Hepatocyte (in vitro differentiated cells): ENCODE measurements at regions not wholly inside any gene's neighbourhood (a gene's known extent, or its start where the extent isn't known, plus 50 kb on each side); places are given as distances from the start of the nearest gene placed in this dataset.

Experiments
- DNase-seq: peaks from one replicate; pipeline ENCODE4 v3.0.0-alpha.2; 2016; ENCODE audit warnings: low spot score
- H2AFZ ChIP-seq: fragments of 200-600 bp; sonication (generic); 2 replicates; pipeline ENCODE4 v1.6.0; 2016; ENCODE audit warnings: antibody characterized with exemption, mild to moderate bottlenecking
- H3K27ac ChIP-seq: fragments of 200-600 bp; sonication (generic); 2 replicates; pipeline ENCODE4 v1.5.1; 2016; ENCODE audit warnings: mild to moderate bottlenecking
- H3K27me3 ChIP-seq: fragments of 200-600 bp; sonication (generic); 2 replicates; pipeline ENCODE4 v1.6.1; 2016
- H3K36me3 ChIP-seq: fragments of 200-600 bp; sonication (generic); replicated peaks from 2 replicates; pipeline ENCODE4 v1.5.1; 2016; ENCODE audit warnings: low read depth; ENCODE audit not compliant: insufficient read depth
- H3K4me1 ChIP-seq: fragments of 200-600 bp; sonication (generic); 2 replicates; pipeline ENCODE4 v1.5.1; 2016; ENCODE audit warnings: mild to moderate bottlenecking, moderate library complexity; ENCODE audit not compliant: insufficient read depth
- H3K4me2 ChIP-seq: fragments of 200-600 bp; sonication (generic); 2 replicates; pipeline ENCODE4 v1.6.0; 2016
- H3K4me3 ChIP-seq: fragments of 200-600 bp; sonication (generic); 2 replicates; pipeline ENCODE4 v1.5.1; 2016; ENCODE audit warnings: mild to moderate bottlenecking
- H3K79me2 ChIP-seq: fragments of 200-600 bp; sonication (generic); 2 replicates; pipeline ENCODE4 v1.6.0; 2017; ENCODE audit warnings: mild to moderate bottlenecking
- H3K9me2 ChIP-seq: fragments of 200-600 bp; sonication (generic); replicated peaks from 2 replicates; pipeline ENCODE4 v1.6.0; 2017; ENCODE audit warnings: mild to moderate bottlenecking; ENCODE audit not compliant: insufficient read depth
- H3K9me3 ChIP-seq: fragments of 200-600 bp; sonication (generic); 2 replicates; pipeline ENCODE4 v1.5.1; 2016; ENCODE audit warnings: low read depth, mild to moderate bottlenecking
- H4K20me1 ChIP-seq: fragments of 200-600 bp; sonication (generic); 2 replicates; pipeline ENCODE4 v1.6.0; 2016; ENCODE audit warnings: mild to moderate bottlenecking; ENCODE audit not compliant: insufficient read depth, poor library complexity, severe bottlenecking
- CTCF ChIP-seq: fragments of 200-600 bp; sonication (generic); IDR thresholded peaks from 2 replicates; pipeline ENCODE4 v1.5.1; 2016; ENCODE audit warnings: antibody characterized with exemption, mild to moderate bottlenecking; ENCODE audit not compliant: poor library complexity
- EZH2 ChIP-seq: fragments of 200-600 bp; sonication (generic); IDR thresholded peaks from 2 replicates; pipeline ENCODE4 v1.6.1; 2016; ENCODE audit warnings: antibody characterized with exemption, mild to moderate bottlenecking, borderline replicate concordance
- EZH2phosphoT487 ChIP-seq: fragments of 200-600 bp; sonication (generic); IDR thresholded peaks from one replicate; pipeline ENCODE4 v1.6.1; 2018; ENCODE audit warnings: antibody characterized with exemption, mild to moderate bottlenecking, low read depth, moderate library complexity; ENCODE audit not compliant: unreplicated experiment, severe bottlenecking
- WGBS: methylation state at CpG from one replicate; pipeline ENCODE4 v1.1.6; 2016; ENCODE audit warnings: low lambda C conversion rate; ENCODE audit errors: missing lambda C conversion rate; 5-methylcytosine and 5-hydroxymethylcytosine counted together

GRCh38 chr9:18390393-18390792, 83.6 kb upstream of the ADAMTSL1 start:
- peak; percentile 23 for DNase-seq
- Histone ChIP-seq H4K20me1 (no peaks in the 10 kb centered on the region), H3K27ac (no peak overlapping the region), H3K4me1 (peaks cover 3% of the 10 kb centered on the region), H3K9me2 (no peaks in the 10 kb centered on the region), H3K4me3 (no peak overlapping the region), H3K4me2 (no peak overlapping the region), H3K27me3 (no peaks in the 10 kb centered on the region), H3K36me3 (no peaks in the 10 kb centered on the region), H3K9me3 (no peaks in the 10 kb centered on the region), H2AFZ (no peak overlapping the region), H3K79me2 (no peaks in the 10 kb centered on the region)
- WGBS, result 51% methylated on average over 4 of the region's 4 CpGs
- no peak for TF ChIP-seq CTCF
- TF ChIP-seq EZH2phosphoT487, result no peak
- no peak for TF ChIP-seq EZH2

DNA sequence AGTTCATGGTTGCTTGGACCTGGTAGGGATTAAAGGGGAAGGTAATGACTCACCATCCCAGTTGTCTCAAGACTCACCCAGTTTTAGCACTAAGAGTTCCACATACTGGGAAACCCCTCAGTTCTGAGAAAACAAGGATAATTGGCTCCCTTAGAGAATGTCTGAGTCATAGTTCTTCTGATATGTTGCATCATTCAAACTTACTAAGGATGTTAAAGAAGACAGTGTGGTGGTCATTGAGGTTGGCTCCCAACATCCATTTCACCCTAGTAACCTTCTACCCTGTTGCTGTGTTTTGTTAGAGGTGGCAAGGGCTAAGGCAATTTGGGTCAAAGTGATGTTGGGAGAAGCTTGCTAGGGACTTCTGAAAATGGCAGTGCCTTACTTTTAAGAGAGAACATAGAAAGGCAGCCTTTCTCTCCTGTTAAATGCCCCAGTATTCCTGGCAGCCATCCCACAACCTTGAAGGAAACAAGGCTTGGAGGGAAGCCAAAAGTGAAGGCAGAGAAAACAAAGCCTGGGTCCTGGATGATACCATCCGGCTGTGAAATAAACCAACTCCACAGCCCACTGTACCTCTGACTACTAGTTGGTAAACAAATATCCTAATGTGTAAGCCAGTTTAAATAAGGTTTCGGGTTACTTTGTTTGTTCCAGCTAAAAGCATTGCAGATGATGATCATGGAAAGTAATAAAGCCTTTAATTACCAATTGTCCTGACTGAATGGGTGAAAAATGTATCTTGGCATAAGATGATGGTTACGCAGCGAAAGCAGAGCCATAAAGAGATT, 80.4 kb upstream of the ADAMTSL1 start:
- Histone ChIP-seq H3K36me3 (no peaks in the 10 kb centered on the region), H3K9me3 (no peaks in the 10 kb centered on the region), H4K20me1 (no peaks in the 10 kb centered on the region), H3K4me3 (no peak overlapping the region), H2AFZ (no peak overlapping the region), H3K27me3 (no peaks in the 10 kb centered on the region), H3K4me2 (no peak overlapping the region), H3K79me2 (no peaks in the 10 kb centered on the region), H3K4me1 (peaks cover 3% of the 10 kb centered on the region), H3K27ac (peak overlapping the region; percentile 70), H3K9me2 (no peaks in the 10 kb centered on the region)
- DNase-seq, result peak; percentile 80
- 21% methylated on average over 4 of the region's 4 CpGs for WGBS
- TF ChIP-seq EZH2 (no peak), EZH2phosphoT487 (no peak), CTCF (no peak)

- Histone ChIP-seq H3K79me2 (no peaks in the 10 kb centered on the region), H3K4me1 (peaks cover 3% of the 10 kb centered on the region), H4K20me1 (no peaks in the 10 kb centered on the region), H2AFZ (no peak overlapping the region), H3K9me2 (no peaks in the 10 kb centered on the region), H3K27ac (peak overlapping the region; percentile 70), H3K36me3 (no peaks in the 10 kb centered on the region), H3K27me3 (no peaks in the 10 kb centered on the region), H3K9me3 (no peaks in the 10 kb centered on the region), H3K4me3 (no peak overlapping the region), H3K4me2 (no peak overlapping the region)
- DNase-seq, result peak; percentile 13
- TF ChIP-seq CTCF, result no peak
- TF ChIP-seq EZH2, result no peak
- no peak for TF ChIP-seq EZH2phosphoT487
- WGBS, result 56% methylated on average over 1 of the region's 1 CpG
Measured at GRCh38 chr9:18394847-18395351, 79.1 kb upstream of the ADAMTSL1 start.
